HUDEP-2 (cell line): ENCODE measurements at regions not wholly inside any gene's neighbourhood (a gene's known extent, or its start where the extent isn't known, plus 50 kb on each side); places are given as distances from the start of the nearest gene placed in this dataset.

Source experiments
- DNase-seq, 76 experiments: peaks; one replicate each; lab custom pipeline; 2025; ENCODE audit not compliant: unreplicated experiment in 76 of 76; lab: John Stamatoyannopoulos, UW

DNA sequence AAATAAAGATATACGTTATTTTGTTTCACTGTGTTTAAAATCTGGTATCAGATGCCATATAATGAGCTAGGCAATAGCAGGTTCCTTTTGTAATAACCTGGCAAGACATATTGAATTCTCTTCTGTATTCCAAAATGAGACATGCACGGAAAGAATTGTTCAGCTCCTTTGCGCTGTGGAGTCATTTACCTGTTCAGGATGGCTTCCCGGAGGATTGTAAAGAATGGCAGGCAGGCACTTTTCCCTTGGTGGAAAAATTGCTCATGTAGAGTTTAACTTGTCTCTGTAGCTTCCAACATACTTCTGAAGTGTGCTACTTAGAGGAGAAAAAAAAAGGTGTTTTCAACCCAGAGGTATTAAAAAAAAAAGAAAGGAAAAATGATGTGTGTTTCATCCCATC lies 805.2 kb downstream of the GALC start:
- DNase-seq: no peak

GRCh38 chr14:87186737-87187136 lies 806.2 kb downstream of the GALC start:
- no peak for DNase-seq

GRCh38 chr14:87185961-87186560 lies 806.9 kb downstream of the GALC start:
- DNase-seq: no peak

- no peak for DNase-seq
Measured at GRCh38 chr14:87184180-87184579, 808.8 kb downstream of the GALC start.

DNA sequence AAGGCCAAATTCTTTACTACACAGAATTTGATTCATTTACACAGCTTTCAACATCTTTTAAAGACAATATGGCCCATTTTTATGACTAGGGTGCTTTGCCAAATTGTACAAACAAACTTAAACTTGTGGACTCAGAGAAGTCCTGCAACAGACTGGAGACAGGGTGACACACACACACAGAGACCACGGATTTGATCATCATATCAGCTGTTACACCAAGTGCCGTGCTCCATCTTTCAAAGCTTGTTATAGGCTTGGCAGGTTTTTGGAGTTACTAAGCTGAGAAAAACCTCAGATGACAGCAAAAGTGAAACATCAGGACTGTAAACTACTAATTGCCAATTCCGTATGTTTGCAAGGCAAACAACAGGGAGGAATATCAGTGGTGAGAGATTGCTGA lies 811.7 kb downstream of the GALC start:
- DNase-seq: no peak

- DNase-seq: no peak
Measured at GRCh38 chr14:87179936-87180335, 813.0 kb downstream of the GALC start.

GRCh38 chr14:87178277-87178676 lies 814.7 kb downstream of the GALC start:
- no peak for DNase-seq

GRCh38 chr14:87175175-87175574 lies 817.8 kb downstream of the GALC start:
- no peak for DNase-seq

GRCh38 chr14:87171141-87171540 lies 821.8 kb downstream of the GALC start:
- no peak for DNase-seq

DNA sequence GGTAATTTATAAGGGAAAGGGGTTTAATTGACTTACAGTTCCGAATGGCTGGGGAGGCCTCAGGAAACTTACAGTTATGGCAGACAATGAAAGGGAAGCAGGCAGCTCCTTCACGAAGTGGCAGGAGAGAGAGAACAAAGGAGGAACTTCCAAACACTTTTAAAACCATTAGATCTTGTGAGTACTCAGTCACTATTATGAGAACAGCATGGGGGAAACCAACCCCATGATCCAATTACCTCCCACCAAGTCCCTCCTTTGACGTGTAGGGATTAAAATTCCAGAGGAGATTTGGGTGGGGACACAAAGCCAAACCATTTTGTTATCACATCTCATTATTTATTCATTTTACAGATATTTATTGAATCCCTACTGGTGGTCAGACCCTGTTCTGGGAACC lies 822.8 kb downstream of the GALC start:
- no peak for DNase-seq

GRCh38 chr14:87169362-87169761 lies 823.6 kb downstream of the GALC start:
- no peak for DNase-seq

- no peak for DNase-seq
Measured at GRCh38 chr14:87161502-87161901, 831.5 kb downstream of the GALC start.

DNA sequence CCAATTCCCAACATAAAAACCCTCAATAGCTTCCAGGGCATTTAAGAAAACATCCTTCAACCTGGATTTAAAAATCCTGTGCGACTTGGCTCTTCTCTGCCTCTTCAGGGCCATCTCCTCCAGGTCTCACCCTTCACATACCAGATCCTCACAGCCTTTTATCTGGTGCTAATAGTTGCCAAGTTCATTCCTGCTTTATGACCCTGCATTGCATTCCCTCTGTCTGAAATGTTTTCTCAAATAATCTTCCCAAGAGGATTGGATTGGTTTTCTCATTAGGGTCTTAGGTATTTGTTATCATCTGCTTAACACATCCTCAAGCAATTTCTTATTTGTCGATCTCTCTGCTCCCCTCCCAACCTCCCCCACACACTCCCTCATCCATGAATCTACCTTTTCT lies 832.0 kb downstream of the GALC start:
- no peak for DNase-seq

- DNase-seq: no peak
Measured at GRCh38 chr14:87158283-87158682, 834.7 kb downstream of the GALC start.

GRCh38 chr14:87156878-87157277 lies 836.1 kb downstream of the GALC start:
- DNase-seq: no peak

GRCh38 chr14:87155856-87156488 lies 837.0 kb downstream of the GALC start:
- DNase-seq: no peak

DNA sequence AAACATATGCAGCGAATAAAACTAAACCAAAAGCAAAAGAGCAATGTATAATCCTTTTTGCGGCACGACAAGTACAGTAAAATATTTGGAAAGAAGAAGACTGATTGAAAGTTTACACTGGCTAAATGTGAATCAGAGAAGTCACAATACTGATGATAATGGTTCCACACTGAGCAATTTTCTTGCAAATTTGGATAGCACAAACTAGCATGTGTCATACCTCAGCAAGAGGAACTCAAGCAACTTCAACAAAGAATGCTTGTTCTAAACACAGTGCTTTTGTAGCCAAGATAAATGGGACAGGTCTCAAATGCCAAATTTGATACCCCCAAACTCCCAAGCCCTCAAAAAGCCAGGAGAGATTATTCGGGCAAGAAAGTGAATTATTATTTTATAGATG lies 839.1 kb downstream of the GALC start:
- no peak for DNase-seq

- no peak for DNase-seq
Measured at GRCh38 chr14:87153391-87153790, 839.6 kb downstream of the GALC start.

- DNase-seq: no peak
Measured at GRCh38 chr14:87152693-87153092, 840.3 kb downstream of the GALC start.

DNA sequence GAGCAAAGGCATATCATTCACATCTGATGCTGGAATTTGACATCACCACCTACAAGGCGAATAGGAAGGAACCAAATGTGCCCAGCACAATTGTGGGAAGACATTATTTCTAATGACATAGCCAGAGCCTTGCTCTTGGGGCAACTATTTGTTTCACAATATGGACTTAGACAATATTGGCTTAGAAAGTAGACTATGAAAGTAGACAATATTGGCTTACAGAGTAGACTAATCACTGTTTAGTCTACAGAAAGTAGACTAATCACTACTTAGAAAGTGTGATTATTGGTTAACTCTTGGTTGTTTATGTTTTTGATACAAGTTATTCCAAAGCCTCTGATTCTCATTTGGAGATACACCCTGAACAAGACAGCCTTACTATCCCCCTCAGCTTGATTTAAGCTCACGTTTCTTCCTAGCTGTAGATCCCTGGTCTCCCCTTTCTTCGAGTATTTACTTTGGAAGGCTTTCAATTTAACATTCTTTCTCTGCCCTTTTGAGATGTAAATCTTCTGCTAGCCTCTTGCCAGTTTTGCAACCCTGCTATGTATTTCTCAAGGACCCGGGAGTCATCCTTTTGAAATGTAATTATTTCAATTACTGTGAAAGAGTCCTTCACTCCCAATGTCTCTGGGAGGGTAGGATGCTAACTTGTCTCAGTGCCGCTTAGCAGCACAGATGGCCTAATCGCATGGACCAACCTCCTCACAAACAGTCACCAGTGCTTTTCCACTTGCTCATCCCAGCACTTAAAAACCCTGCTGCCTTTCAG lies 843.2 kb downstream of the GALC start:
- DNase-seq: no peak

- no peak for DNase-seq
Measured at GRCh38 chr14:87148655-87149054, 844.3 kb downstream of the GALC start.

DNA sequence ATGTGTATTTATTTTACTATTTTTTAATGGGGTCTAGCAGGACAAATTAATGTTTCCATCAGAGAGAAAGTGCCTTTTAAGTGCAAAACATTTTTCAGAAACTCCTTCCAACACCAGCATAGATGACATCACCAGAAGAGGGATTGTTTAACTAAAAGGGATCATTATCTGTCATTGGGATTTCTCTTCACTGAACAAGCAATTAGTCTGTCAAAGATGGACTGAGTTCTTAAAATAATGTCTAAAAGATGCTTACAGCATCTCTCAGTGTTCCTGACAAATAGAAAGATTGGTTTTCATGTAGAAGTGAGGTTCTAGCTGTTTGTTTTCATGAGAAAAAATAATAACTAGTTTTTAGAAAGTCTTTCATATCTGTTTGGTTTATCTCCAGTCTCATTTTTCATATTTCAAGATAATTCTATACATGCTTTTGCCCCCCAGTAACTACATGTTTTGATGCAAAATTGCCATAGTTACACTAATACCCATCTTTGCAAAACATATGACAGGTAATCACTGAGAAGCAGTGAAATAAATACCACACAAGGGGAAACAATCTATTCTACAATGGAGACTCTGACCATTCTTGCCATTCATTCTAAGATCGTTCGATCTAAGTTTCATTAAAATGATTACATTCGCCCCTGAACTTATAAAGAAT lies 850.3 kb downstream of the GALC start:
- DNase-seq: no peak
